HG03039 (cell line): ENCODE measurements at regions not wholly inside any gene's neighbourhood (a gene's known extent, or its start where the extent isn't known, plus 50 kb on each side); places are given as distances from the start of the nearest gene placed in this dataset.

Experiments
- ATAC-seq: cut with Tn5 transposase; IDR thresholded peaks from one replicate; pipeline ENCODE4 v1.9.1; 2021; ENCODE audit warnings: mild to moderate bottlenecking, moderate library complexity; ENCODE audit not compliant: unreplicated experiment

GRCh38 chr10:31647861-31648260 lies 280.8 kb downstream of the ARHGAP12 start:
- no peak for ATAC-seq

GRCh38 chr10:31646519-31646918 lies 282.1 kb downstream of the ARHGAP12 start:
- no peak for ATAC-seq

DNA sequence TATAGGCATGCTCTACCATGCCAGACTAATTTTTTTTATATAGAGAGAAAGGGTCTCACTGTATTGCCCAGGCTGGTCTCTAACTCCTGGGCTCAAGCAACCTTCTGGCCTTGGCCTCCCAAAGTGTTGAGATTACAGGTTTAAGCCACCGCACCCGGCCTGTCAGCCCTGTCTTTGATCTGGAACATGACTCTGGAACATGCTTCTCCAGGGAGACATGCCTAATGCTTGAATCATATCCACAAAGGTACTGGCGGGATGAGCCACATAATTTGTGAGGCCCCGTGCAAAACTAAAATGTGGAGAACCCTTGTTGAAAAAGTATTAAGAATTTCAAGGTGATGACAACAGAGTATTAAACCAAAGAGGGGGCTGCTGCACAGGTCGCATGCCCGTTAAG lies 282.8 kb downstream of the ARHGAP12 start:
- ATAC-seq = no peak

DNA sequence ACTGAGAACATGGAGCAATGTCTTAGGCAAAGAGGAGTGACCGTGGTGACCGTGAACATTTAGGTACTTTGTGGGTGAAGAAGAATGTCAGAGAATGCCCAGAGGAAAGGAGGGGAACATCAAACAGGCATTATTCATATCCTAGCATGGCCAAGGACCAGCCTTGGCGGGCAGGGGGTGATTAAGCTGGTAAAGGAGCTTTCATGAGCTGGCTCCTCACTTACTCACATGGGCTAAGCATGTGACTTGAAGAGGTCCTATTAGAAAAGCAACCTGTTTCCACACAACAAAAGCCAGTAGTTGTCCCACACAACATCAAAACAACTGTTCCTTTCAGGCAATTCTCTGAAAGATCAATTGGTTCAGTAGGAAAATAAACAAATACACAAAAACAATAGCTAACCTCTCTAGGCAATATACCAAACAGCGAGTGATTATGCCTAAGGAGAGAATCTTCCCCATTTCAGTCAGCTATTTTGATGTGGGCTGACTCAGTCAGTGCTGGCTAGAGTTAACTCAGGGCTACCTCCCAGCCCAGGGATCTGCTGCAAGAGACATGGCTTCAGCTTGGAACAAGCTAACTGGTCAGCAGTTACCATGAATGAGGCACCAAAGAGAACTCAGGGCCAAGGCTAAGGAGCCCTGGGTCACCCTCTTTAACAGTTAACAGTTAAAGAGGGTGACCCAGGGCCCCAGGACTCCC lies 283.5 kb downstream of the ARHGAP12 start:
- ATAC-seq = no peak

- ATAC-seq = no peak
Measured at GRCh38 chr10:31642281-31642680, 286.4 kb downstream of the ARHGAP12 start.

- no peak for ATAC-seq
Measured at GRCh38 chr10:31635415-31636065, 293.1 kb downstream of the ARHGAP12 start.

- ATAC-seq = no peak
Measured at GRCh38 chr10:31635009-31635408, 293.6 kb downstream of the ARHGAP12 start.

DNA sequence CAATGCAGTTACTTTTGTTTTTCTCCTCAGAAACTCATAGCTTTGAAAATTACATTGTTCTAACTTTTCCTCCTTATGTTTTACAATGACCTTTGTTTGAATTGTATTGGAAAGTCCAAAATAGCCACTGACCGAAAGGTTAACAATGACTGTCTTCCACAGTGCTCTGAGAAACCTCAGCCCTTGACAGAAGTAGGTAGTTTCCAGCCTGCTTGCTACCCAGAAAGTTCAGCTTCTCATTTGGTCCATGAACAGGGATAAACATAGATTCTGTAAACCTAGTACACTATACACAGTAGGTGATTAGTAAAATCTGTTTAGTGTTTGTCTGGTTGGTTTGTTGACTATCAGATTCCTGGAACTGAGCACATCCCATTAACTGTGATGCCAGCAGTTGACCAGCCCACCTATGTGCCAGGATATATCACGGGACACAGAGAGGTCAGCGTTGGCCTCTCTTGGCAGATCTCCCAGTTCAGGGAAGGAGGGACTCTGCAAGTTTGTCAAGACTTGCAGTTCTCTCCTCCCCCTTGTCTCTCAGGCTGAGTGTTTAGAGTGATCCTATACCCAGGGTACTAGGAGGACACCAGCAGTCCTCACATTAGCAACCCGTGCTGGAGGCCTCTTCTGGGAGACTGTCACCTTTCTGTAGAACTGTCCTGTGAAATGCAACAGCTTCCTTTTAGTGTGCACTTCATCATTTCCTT lies 297.6 kb downstream of the ARHGAP12 start:
- no peak for ATAC-seq

GRCh38 chr10:31625566-31625965 lies 303.1 kb downstream of the ARHGAP12 start:
- ATAC-seq = no peak

DNA sequence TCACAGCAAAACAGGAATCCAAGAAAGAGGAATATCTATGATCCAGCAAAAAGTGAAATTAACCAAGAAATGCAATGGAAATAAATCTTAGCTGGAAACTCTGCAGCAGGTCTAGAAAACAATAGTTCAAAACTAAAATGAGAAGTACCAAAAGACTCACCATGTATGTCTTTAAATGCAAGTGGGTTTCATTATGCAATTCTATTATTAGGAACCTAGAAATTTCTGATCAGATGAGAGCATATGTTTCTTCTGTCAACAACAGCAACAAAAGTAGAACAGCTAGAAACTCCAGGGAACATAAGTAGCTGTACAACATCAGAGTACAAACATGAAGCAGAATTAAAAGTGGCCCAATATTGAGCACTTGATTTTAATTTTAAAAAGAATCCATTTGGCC lies 304.0 kb downstream of the ARHGAP12 start:
- no peak for ATAC-seq

DNA sequence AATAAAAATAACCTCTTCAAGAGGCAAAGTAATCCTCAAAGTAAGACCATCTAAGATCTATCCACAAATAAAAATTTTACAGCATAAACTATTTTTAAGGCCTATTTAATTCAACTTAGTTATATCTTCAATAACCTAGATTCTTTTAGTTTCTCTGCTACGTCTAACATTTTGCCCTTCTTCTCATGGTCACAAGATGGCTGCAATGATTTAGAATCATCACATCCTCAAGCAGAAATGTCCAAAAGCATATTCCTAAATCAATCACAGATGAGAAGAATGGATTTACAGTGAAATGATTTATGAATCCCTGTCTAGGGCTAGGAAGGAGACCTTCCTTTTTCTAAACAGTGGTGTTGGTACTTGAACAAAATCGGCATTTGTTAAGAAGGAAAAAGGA lies 304.7 kb downstream of the ARHGAP12 start:
- ATAC-seq = no peak

DNA sequence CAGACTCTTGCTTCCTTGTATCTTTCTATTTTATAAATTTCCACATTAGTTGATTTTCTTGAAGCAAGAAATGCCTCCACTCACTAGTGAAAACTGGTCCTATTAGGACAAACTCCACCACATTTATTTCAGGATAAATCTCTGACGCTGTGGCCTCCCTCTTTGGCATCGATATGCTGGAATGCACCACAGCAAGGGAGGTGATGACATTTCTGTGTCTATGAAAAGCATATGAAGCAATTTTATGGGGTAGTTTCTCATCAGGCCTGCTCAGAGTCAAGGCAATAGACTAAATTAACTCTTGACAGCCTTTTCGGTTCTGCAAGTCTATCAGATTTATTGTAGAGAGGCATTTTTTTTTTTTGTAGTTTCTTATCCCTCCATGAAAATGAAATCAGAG lies 304.4 kb downstream of the ZEB1 start:
- ATAC-seq = no peak

- ATAC-seq = no peak
Measured at GRCh38 chr10:31622978-31623377, 304.0 kb downstream of the ZEB1 start.

- ATAC-seq = no peak
Measured at GRCh38 chr10:31621733-31622132, 302.7 kb downstream of the ZEB1 start.

DNA sequence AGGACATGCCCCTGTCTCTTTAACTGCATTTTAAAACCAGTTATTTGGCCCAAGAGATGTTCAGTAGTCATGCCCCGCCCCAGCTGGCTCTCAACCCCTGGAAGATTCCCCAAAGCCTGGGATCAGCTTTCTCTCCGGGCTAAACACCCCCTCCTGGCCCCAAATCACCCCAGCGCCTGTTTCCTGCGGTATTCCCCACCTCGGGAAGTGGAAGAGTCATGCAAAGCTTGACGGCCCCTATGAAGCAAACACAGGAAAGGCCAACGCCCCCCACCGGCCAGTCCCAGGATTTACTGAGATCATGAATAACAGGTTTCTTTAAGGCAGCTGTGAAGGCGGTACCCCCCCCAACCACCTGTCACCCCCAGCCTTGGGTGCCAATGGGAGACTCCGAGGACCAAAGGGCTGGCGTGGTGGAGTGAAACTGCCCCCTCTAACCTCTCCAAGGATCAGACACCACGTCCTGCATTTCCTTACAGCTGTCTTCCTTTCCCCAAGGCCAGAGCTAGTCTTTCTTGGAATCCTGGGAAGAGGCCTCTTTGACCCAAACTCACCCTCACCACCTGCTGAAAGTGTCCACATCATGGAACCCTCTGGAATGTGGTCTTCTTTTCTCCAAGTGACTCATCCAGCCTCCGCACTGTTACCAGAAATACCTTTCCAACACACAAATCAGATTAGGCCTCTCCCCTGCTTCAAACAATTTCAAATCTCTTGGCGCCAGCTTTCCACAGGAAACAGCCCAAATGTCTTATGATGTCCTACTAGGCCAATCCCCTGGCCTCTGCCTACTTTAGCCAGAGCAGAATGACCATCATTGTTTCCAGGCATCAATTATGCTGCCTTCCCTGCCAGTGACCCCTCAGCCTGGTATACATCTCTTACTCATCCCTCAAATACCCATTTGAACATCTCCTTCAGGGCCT lies 301.5 kb downstream of the ZEB1 start:
- ATAC-seq = no peak

DNA sequence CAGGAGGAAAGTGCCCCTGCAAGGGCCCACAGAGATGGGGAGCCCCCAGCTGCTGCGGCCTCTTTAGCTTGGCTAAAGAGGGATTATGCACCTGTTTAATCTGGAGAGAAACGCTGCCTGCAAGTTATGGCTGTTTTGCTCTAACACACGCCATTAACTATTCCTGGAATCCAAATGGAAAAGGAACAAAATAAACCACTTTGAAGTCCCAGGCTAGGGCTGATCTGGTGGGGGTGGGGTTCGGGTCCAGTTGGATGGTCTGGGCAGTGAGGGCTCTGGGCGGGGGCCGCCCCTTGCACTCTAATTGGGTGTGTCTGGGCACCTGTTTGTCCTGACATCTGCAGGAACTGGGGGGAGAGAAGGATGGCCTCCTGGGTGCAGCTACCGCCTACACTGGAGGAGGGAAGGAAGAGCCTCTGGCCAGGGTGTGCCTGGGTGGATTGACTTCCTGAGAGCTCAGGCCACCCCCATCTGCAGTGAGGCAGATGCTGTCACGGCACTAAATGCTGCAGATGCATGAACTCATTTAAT lies 300.6 kb downstream of the ZEB1 start:
- ATAC-seq = no peak

- no peak for ATAC-seq
Measured at GRCh38 chr10:31618541-31619291, 299.7 kb downstream of the ZEB1 start.

GRCh38 chr10:31617757-31618156 lies 298.7 kb downstream of the ZEB1 start:
- no peak for ATAC-seq

DNA sequence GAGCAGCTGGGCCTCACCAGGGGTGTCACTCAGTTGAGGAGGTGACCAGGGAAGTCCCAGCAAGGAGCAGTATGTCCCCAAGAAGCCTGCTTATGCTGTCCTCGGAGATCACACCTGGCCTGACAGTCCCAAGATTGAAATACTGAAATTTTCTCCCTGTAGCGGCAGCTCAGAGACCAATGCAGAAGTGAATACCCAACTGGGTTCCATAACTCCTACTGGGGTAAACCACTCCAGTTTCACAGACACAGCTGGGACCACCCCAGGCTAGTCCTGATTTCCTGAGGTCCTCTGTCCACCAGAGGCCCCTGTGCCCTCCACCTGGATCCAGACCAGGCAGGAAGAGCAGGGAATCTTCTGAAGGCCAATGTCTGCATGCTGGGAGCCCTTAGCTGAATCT lies 298.1 kb downstream of the ZEB1 start:
- no peak for ATAC-seq

- no peak for ATAC-seq
Measured at GRCh38 chr10:31615129-31615528, 296.1 kb downstream of the ZEB1 start.
